Transverse colon (tissue), 4 donors: ENCODE measurements at regions not wholly inside any gene's neighbourhood (a gene's known extent, or its start where the extent isn't known, plus 50 kb on each side); places are given as distances from the start of the nearest gene placed in this dataset.

Source experiments
- EP300 ChIP-seq: sonication (generic); formaldehyde crosslinking; IDR thresholded peaks from one replicate; pipeline ENCODE4 v1.6.1; 2017; ENCODE audit warnings: antibody characterized with exemption, low read depth
- POLR2AphosphoS5 ChIP-seq, 3 donors: sonication (generic); formaldehyde crosslinking; IDR thresholded peaks; one replicate each; pipeline ENCODE4 v1.6.1; 2016; ENCODE audit warnings: antibody characterized with exemption in 3 of 3
- TF ChIP-seq, protein P1 (sequence below), 5 experiments: fragments of 200-600 bp in 3 of 5; fragments of 450-650 bp in 2 of 5; sonication (generic) in 3 of 5; IDR thresholded peaks; 1 replicate in 2 of 5; 2 replicates in 3 of 5; pipeline ENCODE4 v1.5.1; 2016 to 2017; ENCODE audit warnings: antibody characterized with exemption in 5 of 5, inconsistent platforms in 3 of 5, mild to moderate bottlenecking in 2 of 5, moderate library complexity in 1 of 5

GRCh38 chr6:165735065-165735464 is 72.0 kb upstream of the PDE10A start:
- TF ChIP-seq, protein P1, sequence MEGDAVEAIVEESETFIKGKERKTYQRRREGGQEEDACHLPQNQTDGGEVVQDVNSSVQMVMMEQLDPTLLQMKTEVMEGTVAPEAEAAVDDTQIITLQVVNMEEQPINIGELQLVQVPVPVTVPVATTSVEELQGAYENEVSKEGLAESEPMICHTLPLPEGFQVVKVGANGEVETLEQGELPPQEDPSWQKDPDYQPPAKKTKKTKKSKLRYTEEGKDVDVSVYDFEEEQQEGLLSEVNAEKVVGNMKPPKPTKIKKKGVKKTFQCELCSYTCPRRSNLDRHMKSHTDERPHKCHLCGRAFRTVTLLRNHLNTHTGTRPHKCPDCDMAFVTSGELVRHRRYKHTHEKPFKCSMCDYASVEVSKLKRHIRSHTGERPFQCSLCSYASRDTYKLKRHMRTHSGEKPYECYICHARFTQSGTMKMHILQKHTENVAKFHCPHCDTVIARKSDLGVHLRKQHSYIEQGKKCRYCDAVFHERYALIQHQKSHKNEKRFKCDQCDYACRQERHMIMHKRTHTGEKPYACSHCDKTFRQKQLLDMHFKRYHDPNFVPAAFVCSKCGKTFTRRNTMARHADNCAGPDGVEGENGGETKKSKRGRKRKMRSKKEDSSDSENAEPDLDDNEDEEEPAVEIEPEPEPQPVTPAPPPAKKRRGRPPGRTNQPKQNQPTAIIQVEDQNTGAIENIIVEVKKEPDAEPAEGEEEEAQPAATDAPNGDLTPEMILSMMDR (IDR thresholded peaks at IDR 0.05), result no peak
- TF ChIP-seq EP300, result no peak
- no peak for TF ChIP-seq POLR2AphosphoS5 (IDR thresholded peaks at IDR 0.05)
